ENCODE measurements at regions not wholly inside any gene's neighbourhood (a gene's known extent, or its start where the extent isn't known, plus 50 kb on each side); places are given as distances from the start of the nearest gene placed in this dataset.
"Not testable (repeated sequence)": the region's sequence is repeated elsewhere in the genome, so short reads cannot be mapped to it uniquely, and the experiment has no call there.

DNA sequence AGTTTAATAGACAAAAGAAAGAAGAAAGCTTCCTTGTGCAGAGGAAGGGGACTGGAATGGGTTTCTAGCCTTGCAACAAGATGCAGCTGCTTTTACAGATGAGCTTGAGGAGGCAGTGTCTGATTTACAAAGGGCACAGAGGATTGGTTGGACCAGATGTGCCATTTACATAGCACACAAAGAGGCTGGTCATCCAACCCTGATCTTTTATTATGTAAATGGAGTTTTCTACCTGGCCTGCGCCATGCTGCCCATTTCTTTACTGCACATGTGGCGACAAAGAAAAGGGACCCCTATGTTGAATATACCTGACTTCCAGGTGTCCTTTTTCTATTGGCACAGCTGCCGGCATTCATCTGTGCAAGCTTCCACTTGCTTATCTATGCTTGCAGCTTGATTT, 409.4 kb upstream of the FRG2C start:
- Histone ChIP-seq H3K4me3 (ENCODE audit: control extremely low read depth in 1 of 5, extremely low read depth in 1 of 5, insufficient read depth in 1 of 5, low read depth in 2 of 5, low read length in 4 of 5) (no peak overlapping the region), H3K27ac (ENCODE audit: low read length in 2 of 2) (no peak overlapping the region), H2AFZ (ENCODE audit: insufficient read depth, low read depth, low read length, poor library complexity, severe bottlenecking) (no peak overlapping the region), H3K79me2 (ENCODE audit: control insufficient read depth, insufficient read depth, low read length) (no peaks in the 10 kb centered on the region), H3K36me3 (replicated peaks in 1 of 2; ENCODE audit: control extremely low read depth in 1 of 2, control insufficient read depth in 1 of 2, extremely low read depth in 1 of 2, insufficient read depth in 2 of 2, low read length in 1 of 2) (no peaks in the 10 kb centered on the region), H3K4me2 (replicated peaks; ENCODE audit: low read depth, low read length, poor library complexity, severe bottlenecking) (no peak overlapping the region), H4K20me1 (ENCODE audit: control insufficient read depth, insufficient read depth, low read length, poor library complexity, severe bottlenecking) (no peaks in the 10 kb centered on the region), H3K9ac (ENCODE audit: low read length) (no peak overlapping the region), H3K27me3 (replicated peaks in 1 of 4; ENCODE audit: control extremely low read depth in 1 of 4, control insufficient read depth in 3 of 4, insufficient read depth in 4 of 4, low read length in 3 of 4) (no peaks in the 10 kb centered on the region), H3K4me1 (ENCODE audit: control insufficient read depth in 2 of 2, insufficient read depth in 2 of 2, low read length in 2 of 2) (no peaks in the 10 kb centered on the region), H3K9me3 (ENCODE audit: control extremely low read depth in 1 of 3, control insufficient read depth in 2 of 3, insufficient read depth in 1 of 3, low read length in 2 of 3) (no peaks in the 10 kb centered on the region)
- H3K27me3 Mint-ChIP-seq = no peaks in the 10 kb centered on the region
- H3K27ac Mint-ChIP-seq = no peak overlapping the region
- no peaks in the 10 kb centered on the region for H3K9me3 Mint-ChIP-seq (ENCODE audit: insufficient read depth)
- WGBS (ENCODE audit: insufficient coverage) = no CpG with 5 or more reads among the region's 3 CpGs
- intact Hi-C loops (cut with micrococcal nuclease) = loop anchor here (10.0 kb wide), 1 partner anchor 390 kb away; no protein-coding TSS in a partner anchor
- TF ChIP-seq EZH2 (IDR thresholded peaks at IDR 0.05; ENCODE audit: borderline replicate concordance, insufficient read depth, low read depth, low read length, poor library complexity, severe bottlenecking) = no peak
- TF ChIP-seq, protein P1, sequence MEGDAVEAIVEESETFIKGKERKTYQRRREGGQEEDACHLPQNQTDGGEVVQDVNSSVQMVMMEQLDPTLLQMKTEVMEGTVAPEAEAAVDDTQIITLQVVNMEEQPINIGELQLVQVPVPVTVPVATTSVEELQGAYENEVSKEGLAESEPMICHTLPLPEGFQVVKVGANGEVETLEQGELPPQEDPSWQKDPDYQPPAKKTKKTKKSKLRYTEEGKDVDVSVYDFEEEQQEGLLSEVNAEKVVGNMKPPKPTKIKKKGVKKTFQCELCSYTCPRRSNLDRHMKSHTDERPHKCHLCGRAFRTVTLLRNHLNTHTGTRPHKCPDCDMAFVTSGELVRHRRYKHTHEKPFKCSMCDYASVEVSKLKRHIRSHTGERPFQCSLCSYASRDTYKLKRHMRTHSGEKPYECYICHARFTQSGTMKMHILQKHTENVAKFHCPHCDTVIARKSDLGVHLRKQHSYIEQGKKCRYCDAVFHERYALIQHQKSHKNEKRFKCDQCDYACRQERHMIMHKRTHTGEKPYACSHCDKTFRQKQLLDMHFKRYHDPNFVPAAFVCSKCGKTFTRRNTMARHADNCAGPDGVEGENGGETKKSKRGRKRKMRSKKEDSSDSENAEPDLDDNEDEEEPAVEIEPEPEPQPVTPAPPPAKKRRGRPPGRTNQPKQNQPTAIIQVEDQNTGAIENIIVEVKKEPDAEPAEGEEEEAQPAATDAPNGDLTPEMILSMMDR (IDR thresholded peaks at IDR 0.05) = no peak
- H3K4me3 Mint-ChIP-seq = no peak overlapping the region
- ChIA-PET POLR2A (no interaction called here), CTCF (no interaction called here)
- no peaks in the 10 kb centered on the region for H3K4me1 Mint-ChIP-seq
- ATAC-seq (ENCODE audit: low read depth) (no peak), DNase-seq (no peak)

DNA sequence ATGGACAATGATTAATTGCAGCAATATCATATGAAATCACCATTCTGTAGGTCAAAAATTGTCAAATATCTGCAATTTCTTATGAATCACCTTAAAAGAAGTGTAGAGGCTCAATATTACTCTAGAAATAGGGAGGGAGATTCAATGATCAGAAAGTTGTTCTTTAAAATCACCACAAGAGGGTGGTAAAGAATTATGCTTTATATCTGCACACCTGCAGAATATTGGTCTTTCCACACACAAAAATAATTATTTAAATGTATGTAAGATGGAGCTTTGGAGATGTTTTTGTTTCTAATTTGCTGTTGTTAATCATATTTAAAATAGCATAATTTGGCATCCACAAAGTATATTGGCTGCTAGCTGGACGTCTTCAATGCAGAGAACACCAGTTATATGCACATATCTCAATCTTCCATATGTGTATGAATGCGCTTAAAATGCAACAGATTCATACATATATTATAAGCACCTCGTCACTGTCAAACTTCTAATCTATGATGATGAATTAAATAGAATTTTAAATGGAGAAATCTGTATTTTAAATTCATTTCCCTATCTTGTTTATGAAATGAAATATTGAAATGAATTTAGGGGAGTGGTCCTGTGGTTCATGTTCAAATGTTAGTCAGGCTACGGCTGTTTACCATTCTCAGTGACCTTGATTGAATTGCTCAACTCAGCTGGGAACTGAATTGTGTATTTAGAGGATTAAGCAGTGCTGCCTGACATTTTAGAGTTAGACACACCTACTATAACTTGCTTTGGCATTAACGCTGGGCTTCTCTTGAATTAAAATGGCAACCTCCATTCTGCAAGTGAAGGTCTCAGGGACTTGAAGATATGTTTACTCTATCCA, 405.1 kb upstream of the FRG2C start:
- H3K4me3 ChIP-seq (ENCODE audit: control extremely low read depth in 1 of 5, extremely low read depth in 1 of 5, insufficient read depth in 1 of 5, low read depth in 2 of 5, low read length in 4 of 5); H3K27me3 Mint-ChIP-seq; H3K9ac ChIP-seq (ENCODE audit: low read length); H3K36me3 ChIP-seq (replicated peaks in 1 of 2; ENCODE audit: control extremely low read depth in 1 of 2, control insufficient read depth in 1 of 2, extremely low read depth in 1 of 2, insufficient read depth in 2 of 2, low read length in 1 of 2); H3K4me1 Mint-ChIP-seq; POLR2A ChIA-PET; H3K9me3 Mint-ChIP-seq (ENCODE audit: insufficient read depth); H3K27ac Mint-ChIP-seq; H2AFZ ChIP-seq (ENCODE audit: insufficient read depth, low read depth, low read length, poor library complexity, severe bottlenecking); H3K4me2 ChIP-seq (replicated peaks; ENCODE audit: low read depth, low read length, poor library complexity, severe bottlenecking); ATAC-seq (ENCODE audit: low read depth); H3K4me1 ChIP-seq (ENCODE audit: control insufficient read depth in 2 of 2, insufficient read depth in 2 of 2, low read length in 2 of 2); DNase-seq; H3K79me2 ChIP-seq (ENCODE audit: control insufficient read depth, insufficient read depth, low read length); H4K20me1 ChIP-seq (ENCODE audit: control insufficient read depth, insufficient read depth, low read length, poor library complexity, severe bottlenecking); H3K4me3 Mint-ChIP-seq; H3K27ac ChIP-seq (ENCODE audit: low read length in 2 of 2); H3K27me3 ChIP-seq (replicated peaks in 1 of 4; ENCODE audit: control extremely low read depth in 1 of 4, control insufficient read depth in 3 of 4, insufficient read depth in 4 of 4, low read length in 3 of 4); H3K9me3 ChIP-seq (ENCODE audit: control extremely low read depth in 1 of 3, control insufficient read depth in 2 of 3, insufficient read depth in 1 of 3, low read length in 2 of 3): not testable (repeated sequence)
- intact Hi-C loops (cut with micrococcal nuclease) = loop anchor here (10.0 kb wide), 1 partner anchor 386 kb away; no protein-coding TSS in a partner anchor
- CTCF ChIA-PET = interaction anchor here (1.9 kb wide), 1 partner anchor 171 kb away, joined by 6 read pairs; no protein-coding TSS in a partner anchor
- TF ChIP-seq, protein P1 (IDR thresholded peaks at IDR 0.05) = peak; percentile 12
- WGBS (ENCODE audit: insufficient coverage) = 83% methylated on average over 1 of the region's 5 CpGs

DNA sequence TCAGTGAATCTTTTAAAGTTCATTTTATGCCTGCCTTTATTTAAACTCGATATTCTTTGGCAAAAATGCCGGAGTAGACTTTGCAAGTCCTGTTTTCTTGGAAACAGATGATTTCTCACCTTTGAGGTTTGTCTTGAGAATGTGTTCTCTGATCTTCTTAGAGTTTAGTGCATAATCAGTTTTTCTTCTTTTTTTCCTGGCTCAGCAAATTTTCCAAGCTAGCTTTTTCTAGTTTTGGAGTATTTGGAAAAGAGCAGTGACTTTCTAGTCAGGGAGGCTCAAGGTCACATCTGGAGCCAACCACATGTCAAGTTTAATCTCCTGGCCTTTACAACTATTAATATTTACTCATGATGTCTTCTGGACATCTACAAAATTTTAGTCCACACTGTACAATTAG, 403.2 kb upstream of the FRG2C start:
- H3K4me1 Mint-ChIP-seq; H3K79me2 ChIP-seq (ENCODE audit: control insufficient read depth, insufficient read depth, low read length); DNase-seq; H3K4me1 ChIP-seq (ENCODE audit: control insufficient read depth in 2 of 2, insufficient read depth in 2 of 2, low read length in 2 of 2); H4K20me1 ChIP-seq (ENCODE audit: control insufficient read depth, insufficient read depth, low read length, poor library complexity, severe bottlenecking); H3K36me3 ChIP-seq (replicated peaks in 1 of 2; ENCODE audit: control extremely low read depth in 1 of 2, control insufficient read depth in 1 of 2, extremely low read depth in 1 of 2, insufficient read depth in 2 of 2, low read length in 1 of 2); H3K27me3 Mint-ChIP-seq; H3K4me3 ChIP-seq (ENCODE audit: control extremely low read depth in 1 of 5, extremely low read depth in 1 of 5, insufficient read depth in 1 of 5, low read depth in 2 of 5, low read length in 4 of 5); CTCF ChIA-PET; POLR2A ChIA-PET; H3K27ac ChIP-seq (ENCODE audit: low read length in 2 of 2); H3K4me2 ChIP-seq (replicated peaks; ENCODE audit: low read depth, low read length, poor library complexity, severe bottlenecking); H3K27ac Mint-ChIP-seq; ATAC-seq (ENCODE audit: low read depth); H3K27me3 ChIP-seq (replicated peaks in 1 of 4; ENCODE audit: control extremely low read depth in 1 of 4, control insufficient read depth in 3 of 4, insufficient read depth in 4 of 4, low read length in 3 of 4); H3K9ac ChIP-seq (ENCODE audit: low read length); H3K9me3 Mint-ChIP-seq (ENCODE audit: insufficient read depth); H2AFZ ChIP-seq (ENCODE audit: insufficient read depth, low read depth, low read length, poor library complexity, severe bottlenecking); H3K9me3 ChIP-seq (ENCODE audit: control extremely low read depth in 1 of 3, control insufficient read depth in 2 of 3, insufficient read depth in 1 of 3, low read length in 2 of 3); H3K4me3 Mint-ChIP-seq; intact Hi-C loops (cut with micrococcal nuclease): not testable (repeated sequence)
- 80% methylated on average over 2 of the region's 2 CpGs for WGBS (ENCODE audit: insufficient coverage)
